ENCODE measurements at regions not wholly inside any gene's neighbourhood (a gene's known extent, or its start where the extent isn't known, plus 50 kb on each side); places are given as distances from the start of the nearest gene placed in this dataset.

DNA sequence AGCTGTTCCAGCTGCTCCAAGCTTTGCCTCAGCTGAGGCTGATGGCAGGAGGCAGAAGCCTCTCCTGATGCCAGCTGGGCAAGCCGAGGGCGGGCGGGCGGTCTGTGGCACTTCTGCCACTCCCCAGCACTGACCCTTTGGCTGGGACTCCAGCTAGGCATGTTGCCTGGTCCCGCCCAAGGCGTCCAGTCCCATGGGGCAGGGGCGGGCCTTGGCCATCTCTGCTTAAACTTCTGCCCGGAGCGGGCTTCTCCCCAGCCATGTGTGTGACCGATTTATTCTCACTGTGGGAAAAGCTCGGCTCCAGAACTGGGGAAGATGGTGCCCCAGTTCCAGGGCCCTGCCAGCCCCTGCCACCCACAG lies 349.1 kb downstream of the SEC14L1 start:
- TF ChIP-seq TCF12 (IDR thresholded peaks at IDR 0.05; ENCODE audit: low read depth) (no peak), CEBPB (IDR thresholded peaks at IDR 0.05) (no peak), REST (IDR thresholded peaks at IDR 0.05; ENCODE audit: low read depth) (no peak), FOXM1 (IDR thresholded peaks at IDR 0.05; ENCODE audit: borderline replicate concordance, low read depth) (no peak), CREB1 (IDR thresholded peaks at IDR 0.05; ENCODE audit: low read depth) (no peak), TAF1 (IDR thresholded peaks at IDR 0.05; ENCODE audit: low read depth) (no peak), EP300 (IDR thresholded peaks at IDR 0.05; ENCODE audit: borderline replicate concordance) (no peak), ZBTB7A (IDR thresholded peaks at IDR 0.05; ENCODE audit: low read depth) (no peak), RAD21 (IDR thresholded peaks at IDR 0.05; ENCODE audit: low read depth) (no peak), TEAD4 (IDR thresholded peaks at IDR 0.05) (no peak), EGR1 (IDR thresholded peaks at IDR 0.05) (no peak), USF1 (IDR thresholded peaks at IDR 0.05) (no peak), YY1 (IDR thresholded peaks at IDR 0.05; ENCODE audit: low read depth) (no peak), NFIC (IDR thresholded peaks at IDR 0.05) (no peak)
- TF ChIP-seq, protein P1, sequence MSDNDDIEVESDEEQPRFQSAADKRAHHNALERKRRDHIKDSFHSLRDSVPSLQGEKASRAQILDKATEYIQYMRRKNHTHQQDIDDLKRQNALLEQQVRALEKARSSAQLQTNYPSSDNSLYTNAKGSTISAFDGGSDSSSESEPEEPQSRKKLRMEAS (IDR thresholded peaks at IDR 0.05): no peak

DNA sequence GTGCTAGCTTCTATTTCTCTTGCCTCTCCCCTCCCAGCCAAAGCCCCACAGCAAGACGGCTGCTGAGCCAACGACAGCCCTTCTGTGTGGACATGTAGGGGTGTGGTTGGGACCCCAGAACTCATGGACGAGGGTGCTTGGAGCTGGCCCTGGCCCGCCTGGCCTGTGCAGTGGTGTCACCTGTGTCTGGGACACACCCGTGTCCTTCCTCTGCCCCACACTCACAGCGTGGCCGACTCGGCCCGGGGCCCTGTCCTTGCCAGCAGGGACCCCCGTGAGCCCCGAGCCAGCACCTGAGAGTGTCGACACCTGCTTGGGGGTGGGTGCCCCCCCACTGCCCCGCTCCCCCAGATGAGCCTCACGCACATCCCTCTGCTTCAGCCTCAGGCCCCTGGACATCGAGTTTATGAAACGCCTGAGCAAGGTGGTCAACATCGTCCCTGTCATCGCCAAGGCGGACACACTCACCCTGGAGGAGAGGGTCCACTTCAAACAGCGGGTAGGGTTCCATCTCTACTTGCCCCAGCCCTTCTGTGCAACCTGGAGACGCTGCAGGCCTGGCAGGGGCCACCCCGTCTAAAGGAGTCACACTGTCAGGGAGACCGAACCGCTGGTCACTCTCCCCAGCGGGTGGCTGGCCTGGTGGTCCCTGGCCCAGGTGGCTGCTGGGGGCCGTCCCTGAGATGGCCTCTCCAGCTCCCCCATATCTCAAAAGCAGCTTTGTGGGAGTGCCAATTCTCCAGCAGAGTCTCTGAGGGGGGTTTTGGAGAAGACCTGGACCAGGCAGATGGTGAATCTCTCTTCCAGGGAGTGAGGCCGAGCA lies 349.8 kb downstream of the SEC14L1 start:
- TF ChIP-seq TAF1 (IDR thresholded peaks at IDR 0.05; ENCODE audit: low read depth) (no peak), EP300 (IDR thresholded peaks at IDR 0.05; ENCODE audit: borderline replicate concordance) (no peak), USF1 (IDR thresholded peaks at IDR 0.05) (no peak), YY1 (IDR thresholded peaks at IDR 0.05; ENCODE audit: low read depth) (no peak), TCF12 (IDR thresholded peaks at IDR 0.05; ENCODE audit: low read depth) (no peak), RAD21 (IDR thresholded peaks at IDR 0.05; ENCODE audit: low read depth) (no peak), CEBPB (IDR thresholded peaks at IDR 0.05) (no peak), TEAD4 (IDR thresholded peaks at IDR 0.05) (no peak), CREB1 (IDR thresholded peaks at IDR 0.05; ENCODE audit: low read depth) (no peak), FOXM1 (IDR thresholded peaks at IDR 0.05; ENCODE audit: borderline replicate concordance, low read depth) (no peak), REST (IDR thresholded peaks at IDR 0.05; ENCODE audit: low read depth) (no peak), NFIC (IDR thresholded peaks at IDR 0.05) (no peak), EGR1 (IDR thresholded peaks at IDR 0.05) (no peak)
- TF ChIP-seq, protein P1 (IDR thresholded peaks at IDR 0.05): no peak

- TF ChIP-seq, protein P1 (IDR thresholded peaks at IDR 0.05): no peak
- no peak for TF ChIP-seq TAF1 (IDR thresholded peaks at IDR 0.05; ENCODE audit: low read depth)
- no peak for TF ChIP-seq TCF12 (IDR thresholded peaks at IDR 0.05; ENCODE audit: low read depth)
- TF ChIP-seq RAD21 (IDR thresholded peaks at IDR 0.05; ENCODE audit: low read depth): no peak
- TF ChIP-seq ZBTB7A (IDR thresholded peaks at IDR 0.05; ENCODE audit: low read depth): no peak
- no peak for TF ChIP-seq YY1 (IDR thresholded peaks at IDR 0.05; ENCODE audit: low read depth)
Measured at GRCh38 chr17:77491921-77492445, 351.2 kb downstream of the SEC14L1 start.

- TF ChIP-seq EP300 (IDR thresholded peaks at IDR 0.05; ENCODE audit: borderline replicate concordance) (no peak), TAF1 (IDR thresholded peaks at IDR 0.05; ENCODE audit: low read depth) (no peak), FOXM1 (IDR thresholded peaks at IDR 0.05; ENCODE audit: borderline replicate concordance, low read depth) (no peak), EGR1 (IDR thresholded peaks at IDR 0.05) (no peak), REST (IDR thresholded peaks at IDR 0.05; ENCODE audit: low read depth) (no peak), TEAD4 (IDR thresholded peaks at IDR 0.05) (no peak), RAD21 (IDR thresholded peaks at IDR 0.05; ENCODE audit: low read depth) (no peak), USF1 (IDR thresholded peaks at IDR 0.05) (no peak), CREB1 (IDR thresholded peaks at IDR 0.05; ENCODE audit: low read depth) (no peak), NFIC (IDR thresholded peaks at IDR 0.05) (no peak), CEBPB (IDR thresholded peaks at IDR 0.05) (no peak), YY1 (IDR thresholded peaks at IDR 0.05; ENCODE audit: low read depth) (no peak), TCF12 (IDR thresholded peaks at IDR 0.05; ENCODE audit: low read depth) (no peak)
- TF ChIP-seq, protein P1 (IDR thresholded peaks at IDR 0.05): no peak
Measured at GRCh38 chr17:77492446-77493237, 351.9 kb downstream of the SEC14L1 start.

Data from Ishikawa (cell line).